Activated naive CD8-positive, alpha-beta T cell treated with anti-CD3 and anti-CD28 coated beads for 36 hours (primary cell): ENCODE measurements at regions not wholly inside any gene's neighbourhood (a gene's known extent, or its start where the extent isn't known, plus 50 kb on each side); places are given as distances from the start of the nearest gene placed in this dataset.

ENCODE experiments used
- DNase-seq: peaks from one replicate; pipeline ENCODE4 v3.0.0; 2021
- H3K27ac Mint-ChIP-seq: one replicate; pipeline ENCODE4 v1.8.0; 2022; ENCODE audit warnings: mild to moderate bottlenecking, moderate library complexity, mixed read lengths
- H3K27me3 Mint-ChIP-seq: one replicate; pipeline ENCODE4 v1.8.0; 2022; ENCODE audit warnings: mild to moderate bottlenecking, mixed read lengths
- H3K36me3 Mint-ChIP-seq: one replicate; pipeline ENCODE4 v1.8.0; 2021; ENCODE audit warnings: mild to moderate bottlenecking, mixed read lengths
- H3K4me1 Mint-ChIP-seq: one replicate; pipeline ENCODE4 v1.8.0; 2021; ENCODE audit warnings: mixed read lengths
- H3K4me3 Mint-ChIP-seq: one replicate; pipeline ENCODE4 v1.8.0; 2022; ENCODE audit warnings: mild to moderate bottlenecking, moderate library complexity, mixed read lengths
- H3K9me3 Mint-ChIP-seq: one replicate; pipeline ENCODE4 v1.8.0; 2022; ENCODE audit warnings: mixed read lengths

DNA sequence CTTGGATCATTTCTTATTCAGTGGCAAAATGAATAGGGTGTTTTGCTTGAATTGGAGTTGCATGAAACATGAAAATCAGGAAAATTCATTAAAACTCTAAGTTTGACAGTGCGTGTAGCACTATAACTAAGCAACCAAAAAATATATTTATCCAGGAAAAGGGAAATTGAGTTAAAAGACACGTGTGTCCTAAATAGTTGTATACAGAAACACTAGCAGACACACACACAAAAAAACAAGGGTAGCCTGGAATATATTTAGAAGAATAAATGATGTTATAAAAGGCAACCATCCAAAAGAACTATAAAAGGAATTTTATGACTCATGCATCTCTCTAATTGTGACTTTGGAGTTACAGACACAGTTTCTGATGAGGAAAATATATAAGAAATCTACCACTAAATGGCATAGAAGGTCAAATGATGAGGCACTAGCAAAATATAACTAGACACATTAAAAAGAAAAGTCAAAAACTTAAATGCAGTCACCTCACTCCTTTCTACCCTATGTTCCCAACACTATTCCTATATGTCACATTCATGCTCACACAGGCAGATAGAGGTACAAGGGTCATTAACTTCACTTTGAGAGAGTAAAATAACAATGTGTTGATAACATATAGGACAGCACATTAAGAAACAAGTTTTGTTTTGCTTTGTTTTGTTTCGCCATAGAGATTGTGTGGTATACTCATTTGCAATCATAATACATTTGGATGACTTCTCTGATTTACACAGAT, 793.6 kb upstream of the INTU start:
- H3K36me3 Mint-ChIP-seq, result no peaks in the 10 kb centered on the region
- DNase-seq, result no peak
- H3K4me3 Mint-ChIP-seq, result no peak overlapping the region
- no peaks in the 10 kb centered on the region for H3K4me1 Mint-ChIP-seq
- H3K9me3 Mint-ChIP-seq, result peaks cover 7% of the 10 kb centered on the region
- H3K27ac Mint-ChIP-seq, result no peak overlapping the region
- H3K27me3 Mint-ChIP-seq, result no peaks in the 10 kb centered on the region

DNA sequence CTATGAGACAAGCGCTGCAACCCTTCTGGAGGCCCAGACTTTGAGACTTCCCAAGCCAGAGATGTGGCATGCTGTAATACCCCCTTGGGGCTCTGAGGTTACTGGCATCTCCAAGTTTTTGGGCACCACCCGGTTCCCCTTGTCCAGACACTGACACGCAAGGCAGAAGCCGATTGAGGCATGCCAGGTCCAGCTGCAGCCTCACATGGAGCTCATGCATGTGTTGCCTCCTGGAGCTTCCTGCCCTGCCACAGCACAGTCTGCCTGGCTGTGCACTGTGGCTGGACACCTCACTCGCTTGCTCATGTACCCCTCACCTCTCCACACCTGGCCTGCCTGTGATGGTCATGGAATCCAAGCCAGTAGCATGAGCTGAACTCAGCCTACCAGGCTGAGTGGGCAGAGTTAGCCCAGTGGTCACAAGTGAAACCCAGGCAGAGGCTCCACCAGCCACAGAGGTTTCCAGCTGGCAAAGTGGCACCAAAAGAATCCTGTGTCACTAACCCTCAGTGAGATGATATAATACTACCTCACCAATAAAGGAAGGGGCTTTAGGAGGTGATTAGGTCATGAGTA, 789.2 kb upstream of the INTU start:
- Mint-ChIP-seq H3K27ac (no peak overlapping the region), H3K4me3 (no peak overlapping the region), H3K4me1 (no peaks in the 10 kb centered on the region), H3K36me3 (no peaks in the 10 kb centered on the region), H3K9me3 (peaks cover 2% of the 10 kb centered on the region), H3K27me3 (no peaks in the 10 kb centered on the region)
- no peak for DNase-seq

DNA sequence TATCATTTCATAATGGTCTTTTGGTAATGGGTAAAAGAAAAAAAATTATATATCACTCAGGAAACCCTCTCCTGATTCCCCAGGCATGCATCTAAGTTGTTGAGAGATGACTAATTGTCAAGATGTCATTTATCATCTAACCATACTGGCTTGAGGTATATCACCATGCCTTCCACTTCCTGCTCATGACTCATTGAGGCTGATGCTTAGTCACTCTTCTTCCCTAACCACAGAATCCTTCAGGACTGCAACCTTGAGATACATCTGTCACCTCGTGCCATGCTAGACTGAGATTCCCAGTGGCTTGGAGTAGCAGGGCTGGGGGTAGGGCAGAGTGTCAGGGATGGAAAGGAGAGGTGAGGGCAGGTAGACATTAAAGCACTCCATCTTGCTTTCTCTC, 782.5 kb upstream of the INTU start:
- H3K36me3 Mint-ChIP-seq, result no peaks in the 10 kb centered on the region

DNA sequence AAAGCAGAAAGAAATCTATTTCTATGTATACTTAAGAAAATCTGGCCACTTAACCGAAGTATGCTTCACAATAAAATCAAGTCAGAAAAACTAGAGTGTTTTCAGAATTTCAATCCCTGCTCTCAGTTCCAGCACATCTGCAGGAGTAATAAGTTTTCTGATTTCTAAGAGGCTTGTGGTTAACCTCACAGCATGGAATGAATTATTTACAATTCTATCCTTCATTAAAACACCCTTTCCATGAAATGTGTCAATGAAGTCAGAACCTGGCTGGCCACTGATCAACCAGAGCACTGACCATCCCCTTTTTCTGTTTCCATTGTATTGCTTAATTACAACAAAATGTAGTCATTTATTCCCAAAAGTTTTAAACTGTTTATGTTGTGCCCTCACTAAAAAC, 781.4 kb upstream of the INTU start:
- peaks cover 2% of the 10 kb centered on the region for H3K9me3 Mint-ChIP-seq

More for the DNA sequence above, 782.5 kb upstream of the INTU start:
- H3K27me3 Mint-ChIP-seq, result no peaks in the 10 kb centered on the region
- no peaks in the 10 kb centered on the region for H3K4me1 Mint-ChIP-seq
- no peak overlapping the region for H3K4me3 Mint-ChIP-seq
- peaks cover 2% of the 10 kb centered on the region for H3K9me3 Mint-ChIP-seq
- no peak for DNase-seq
- H3K27ac Mint-ChIP-seq, result no peak overlapping the region

DNA sequence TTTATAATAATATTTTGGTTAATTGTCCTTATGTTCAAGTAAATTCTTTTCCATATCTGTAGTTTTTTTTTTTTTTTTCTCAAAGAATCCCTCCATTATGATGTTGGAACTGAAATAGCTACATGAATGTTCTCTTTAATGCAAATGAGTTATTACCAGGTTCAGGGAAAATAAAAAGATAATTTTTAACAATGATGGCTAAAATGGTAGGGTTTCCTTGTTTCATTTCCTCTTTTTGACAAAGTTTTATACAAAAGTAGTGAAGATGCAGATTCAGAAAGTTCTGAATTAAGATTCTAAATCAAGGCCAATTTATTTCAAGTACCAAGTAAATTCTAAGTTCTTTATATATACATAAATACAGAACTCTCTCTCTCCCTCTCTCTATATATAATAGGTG, 779.0 kb upstream of the INTU start:
- H3K9me3 Mint-ChIP-seq, result peaks cover 2% of the 10 kb centered on the region
- no peak overlapping the region for H3K27ac Mint-ChIP-seq
- no peak for DNase-seq
- no peaks in the 10 kb centered on the region for H3K4me1 Mint-ChIP-seq
- no peaks in the 10 kb centered on the region for H3K36me3 Mint-ChIP-seq
- H3K4me3 Mint-ChIP-seq, result no peak overlapping the region
- H3K27me3 Mint-ChIP-seq, result no peaks in the 10 kb centered on the region

More for the DNA sequence above, 781.4 kb upstream of the INTU start:
- no peaks in the 10 kb centered on the region for H3K27me3 Mint-ChIP-seq
- DNase-seq, result no peak
- H3K4me3 Mint-ChIP-seq, result no peak overlapping the region
- H3K27ac Mint-ChIP-seq, result no peak overlapping the region
- H3K36me3 Mint-ChIP-seq, result no peaks in the 10 kb centered on the region
- H3K4me1 Mint-ChIP-seq, result no peaks in the 10 kb centered on the region

DNA sequence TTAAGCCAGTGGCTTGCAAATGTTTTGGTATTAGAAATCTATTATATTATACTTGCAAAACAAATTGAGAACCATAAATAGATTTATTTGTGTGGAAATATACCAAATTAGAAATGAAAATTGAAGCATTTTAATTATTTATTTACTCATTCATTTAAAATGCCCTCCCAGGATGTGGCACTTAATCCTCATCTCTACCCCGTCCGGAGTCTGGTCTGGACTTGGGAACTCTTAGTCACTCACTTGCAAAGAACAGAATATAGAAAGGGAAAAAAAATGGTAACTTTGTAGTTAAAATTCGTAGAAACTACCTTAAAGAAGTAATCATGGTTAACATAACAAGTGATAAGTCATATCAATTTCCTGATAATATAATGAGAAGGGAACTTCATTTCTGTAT, 775.9 kb upstream of the INTU start:
- Mint-ChIP-seq H3K36me3 (no peaks in the 10 kb centered on the region), H3K27me3 (no peaks in the 10 kb centered on the region), H3K9me3 (peaks cover 6% of the 10 kb centered on the region), H3K4me3 (no peak overlapping the region), H3K27ac (no peak overlapping the region), H3K4me1 (no peaks in the 10 kb centered on the region)
- DNase-seq, result no peak

DNA sequence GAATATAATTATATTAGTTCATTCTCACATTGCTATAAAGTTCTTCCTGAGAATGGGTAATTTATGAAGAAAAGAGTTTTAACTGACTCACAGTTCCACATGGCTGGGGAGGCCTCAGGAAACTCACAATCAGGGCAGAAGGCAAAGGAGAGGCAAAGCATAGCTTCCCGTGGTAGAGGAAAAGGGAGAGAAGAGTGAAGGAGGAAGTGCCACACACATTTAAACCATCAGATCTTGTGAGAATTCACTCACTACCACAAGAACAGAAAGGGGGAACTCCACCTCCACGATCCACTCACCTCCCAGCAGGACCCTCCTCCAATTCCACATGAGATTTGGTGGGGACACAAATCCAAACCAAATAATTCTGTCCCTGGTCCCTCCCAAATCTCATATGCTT, 773.4 kb upstream of the INTU start:
- Mint-ChIP-seq H3K4me3 (no peak overlapping the region), H3K27me3 (no peaks in the 10 kb centered on the region), H3K36me3 (no peaks in the 10 kb centered on the region), H3K9me3 (peaks cover 8% of the 10 kb centered on the region), H3K27ac (no peak overlapping the region), H3K4me1 (no peaks in the 10 kb centered on the region)
- DNase-seq, result no peak

DNA sequence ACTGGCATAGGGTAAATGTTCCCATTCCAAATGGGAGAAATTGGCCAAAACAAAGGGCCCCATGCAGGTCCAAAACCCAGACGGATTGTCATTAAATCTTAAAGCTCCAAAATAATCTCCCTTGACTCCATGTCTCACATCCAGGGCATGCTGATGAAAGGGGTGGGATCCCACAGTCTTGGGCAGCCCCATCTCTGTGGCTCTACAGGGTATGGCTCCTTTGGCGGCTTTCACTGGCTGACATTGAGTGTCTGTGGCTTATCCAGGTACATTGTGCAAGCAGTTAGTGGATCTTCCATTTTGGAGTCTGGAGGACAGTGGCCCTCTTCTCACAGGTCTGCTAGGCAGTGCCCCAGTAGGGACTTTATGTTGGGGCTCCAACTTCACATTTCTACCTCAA, 772.9 kb upstream of the INTU start:
- Mint-ChIP-seq H3K36me3 (no peaks in the 10 kb centered on the region), H3K4me3 (no peak overlapping the region), H3K27ac (no peak overlapping the region), H3K9me3 (peaks cover 10% of the 10 kb centered on the region), H3K4me1 (no peaks in the 10 kb centered on the region), H3K27me3 (no peaks in the 10 kb centered on the region)
- DNase-seq, result no peak

DNA sequence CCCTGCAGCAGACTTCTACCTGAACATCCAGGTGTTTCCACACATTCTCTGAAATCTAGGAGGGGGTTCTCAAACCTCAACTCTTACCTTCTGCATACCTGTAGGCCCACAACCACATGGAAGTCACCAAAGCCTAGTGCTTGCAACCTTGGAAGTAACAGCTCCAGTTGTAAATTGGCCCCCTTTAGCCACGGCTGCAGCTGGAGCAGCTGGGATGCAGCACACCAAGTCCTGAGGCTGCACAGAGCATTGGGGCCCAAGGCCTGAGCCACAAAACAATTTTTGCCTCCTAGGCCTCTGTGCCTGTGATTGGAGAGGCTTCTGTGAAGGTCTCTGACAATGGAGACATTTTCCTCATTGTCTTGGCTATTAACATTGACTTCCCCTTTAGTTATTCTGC, 772.4 kb upstream of the INTU start:
- Mint-ChIP-seq H3K36me3 (no peaks in the 10 kb centered on the region), H3K27me3 (no peaks in the 10 kb centered on the region), H3K9me3 (peaks cover 10% of the 10 kb centered on the region), H3K4me1 (no peaks in the 10 kb centered on the region), H3K27ac (no peak overlapping the region), H3K4me3 (no peak overlapping the region)
- DNase-seq, result no peak

DNA sequence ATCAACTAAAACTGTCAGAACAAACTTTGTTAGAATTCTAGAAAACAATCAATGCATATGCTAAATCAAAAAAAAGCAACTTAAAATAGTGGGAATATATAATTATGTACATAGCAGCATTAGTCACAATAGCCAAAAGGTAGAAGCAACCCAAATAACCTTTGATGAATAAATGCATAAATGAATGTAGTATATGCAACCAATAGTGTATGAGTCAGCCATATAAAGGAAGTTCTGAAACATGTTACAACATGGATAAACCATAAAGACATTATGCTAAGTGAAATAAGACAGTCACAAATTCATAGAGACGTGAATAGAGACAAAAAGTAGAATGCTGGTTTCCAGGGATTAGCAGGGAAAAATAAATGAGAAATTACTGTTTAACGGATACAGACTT, 762.8 kb upstream of the INTU start:
- no peak overlapping the region for H3K4me3 Mint-ChIP-seq
- H3K36me3 Mint-ChIP-seq, result no peaks in the 10 kb centered on the region
- H3K4me1 Mint-ChIP-seq, result no peaks in the 10 kb centered on the region
- H3K27me3 Mint-ChIP-seq, result no peaks in the 10 kb centered on the region
- peaks cover 21% of the 10 kb centered on the region for H3K9me3 Mint-ChIP-seq
- DNase-seq, result no peak
- no peak overlapping the region for H3K27ac Mint-ChIP-seq

DNA sequence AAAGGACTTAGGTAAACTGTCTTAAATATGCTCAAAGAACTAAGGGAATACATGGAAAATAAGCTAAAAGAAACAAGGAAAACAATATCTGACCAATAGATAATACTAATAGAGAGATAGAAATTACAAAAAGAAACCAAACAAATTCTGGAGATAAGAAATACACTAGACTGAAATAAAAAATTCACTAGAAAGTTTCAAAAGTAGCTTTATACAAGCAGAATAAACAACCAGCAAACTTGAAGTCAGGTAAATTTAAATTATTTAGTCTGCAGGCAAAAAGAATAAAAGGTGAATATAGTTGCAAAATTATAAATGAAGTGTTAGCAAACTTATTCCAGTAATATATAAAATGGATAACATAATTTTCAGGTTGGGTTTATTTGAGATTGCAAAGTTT, 760.9 kb upstream of the INTU start:
- Mint-ChIP-seq H3K9me3 (peaks cover 21% of the 10 kb centered on the region), H3K36me3 (no peaks in the 10 kb centered on the region), H3K4me3 (no peak overlapping the region), H3K27me3 (no peaks in the 10 kb centered on the region), H3K27ac (no peak overlapping the region), H3K4me1 (no peaks in the 10 kb centered on the region)
- DNase-seq, result no peak

DNA sequence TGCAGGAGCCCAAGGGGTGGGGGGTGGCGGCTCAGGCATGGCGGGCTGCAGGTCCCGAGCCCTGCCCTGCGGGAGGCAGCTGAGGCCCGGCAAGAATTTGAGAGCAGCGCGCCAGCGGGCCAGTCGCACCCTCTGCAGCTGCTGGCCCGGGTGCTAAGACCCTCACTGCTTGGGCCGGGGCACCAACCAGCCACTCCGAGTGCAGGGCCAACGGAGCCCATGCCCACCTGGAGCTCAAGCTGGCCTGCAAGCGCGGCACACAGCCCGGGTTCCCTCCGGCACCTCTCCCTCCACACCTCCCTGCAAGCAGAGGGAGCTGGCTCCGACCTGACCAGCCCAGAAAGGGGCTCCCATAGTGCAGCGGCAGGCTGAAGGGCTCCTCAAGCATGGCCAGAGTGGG, 758.2 kb upstream of the INTU start:
- no peaks in the 10 kb centered on the region for H3K4me1 Mint-ChIP-seq

DNA sequence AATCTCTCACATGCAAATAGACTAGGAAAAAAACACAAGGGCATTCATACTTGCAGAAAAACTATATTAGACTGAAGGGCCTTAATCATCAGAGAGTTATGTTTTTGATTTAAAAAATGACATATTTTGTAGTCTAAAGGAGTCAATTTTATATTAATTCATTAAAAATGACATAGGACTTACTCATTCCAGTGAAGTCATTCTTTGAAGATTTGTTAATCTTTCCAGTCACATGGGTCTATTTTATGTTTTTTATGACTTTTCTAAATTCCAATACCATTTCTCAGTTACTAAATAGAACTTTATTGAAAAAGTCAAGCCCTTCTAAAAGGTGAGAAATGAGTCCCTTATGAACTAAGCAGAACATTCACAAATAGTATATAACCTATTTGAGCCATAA, 743.8 kb upstream of the INTU start:
- no peak overlapping the region for H3K4me3 Mint-ChIP-seq
- no peaks in the 10 kb centered on the region for H3K27me3 Mint-ChIP-seq
- peaks cover 3% of the 10 kb centered on the region for H3K9me3 Mint-ChIP-seq
- DNase-seq, result no peak
- H3K4me1 Mint-ChIP-seq, result no peaks in the 10 kb centered on the region
- no peak overlapping the region for H3K27ac Mint-ChIP-seq
- no peaks in the 10 kb centered on the region for H3K36me3 Mint-ChIP-seq

More for the DNA sequence above, 758.2 kb upstream of the INTU start:
- Mint-ChIP-seq H3K4me3 (no peak overlapping the region), H3K36me3 (no peaks in the 10 kb centered on the region), H3K27ac (no peak overlapping the region), H3K9me3 (peaks cover 15% of the 10 kb centered on the region), H3K27me3 (no peaks in the 10 kb centered on the region)
- no peak for DNase-seq

DNA sequence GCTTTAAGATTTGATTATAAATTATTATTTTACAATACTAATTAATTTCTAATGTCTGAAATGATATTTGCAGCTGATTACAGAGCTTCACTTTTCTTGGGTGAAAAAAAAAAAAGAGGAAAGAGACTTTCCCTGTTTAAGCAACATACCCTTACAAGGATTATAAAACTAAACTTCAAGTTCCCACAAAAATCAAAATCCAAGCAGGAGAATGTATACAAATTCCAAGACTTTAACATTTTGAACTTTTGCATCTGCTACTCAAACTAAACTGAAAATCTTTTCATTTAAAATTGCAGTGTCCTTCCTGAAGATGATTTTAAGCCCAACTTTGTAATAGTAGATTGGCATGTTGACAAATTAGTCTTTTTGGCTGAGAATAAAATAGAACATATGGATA, 742.4 kb upstream of the INTU start:
- Mint-ChIP-seq H3K4me1 (no peaks in the 10 kb centered on the region), H3K36me3 (no peaks in the 10 kb centered on the region), H3K27ac (no peak overlapping the region), H3K9me3 (peaks cover 3% of the 10 kb centered on the region), H3K4me3 (no peak overlapping the region), H3K27me3 (no peaks in the 10 kb centered on the region)
- no peak for DNase-seq

DNA sequence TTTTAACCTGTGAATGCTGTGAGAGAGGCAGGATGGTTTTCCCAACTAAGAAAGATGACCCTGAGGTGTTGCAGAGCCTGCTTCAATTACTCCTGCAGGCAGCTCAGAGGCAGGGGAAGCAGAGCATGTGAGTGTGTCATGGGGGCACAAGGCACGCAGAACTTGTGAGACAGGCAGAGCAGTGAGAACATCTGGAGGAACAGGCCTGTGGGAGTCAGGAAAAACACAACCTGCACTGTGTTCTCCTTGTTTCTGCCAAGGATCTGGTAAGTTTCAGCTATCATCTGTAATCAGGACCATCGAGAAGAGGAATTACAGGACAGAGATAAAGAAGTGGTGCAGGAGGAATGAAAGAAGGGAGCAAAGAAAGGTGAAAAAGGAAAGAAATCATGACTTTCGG, 741.8 kb upstream of the INTU start:
- H3K9me3 Mint-ChIP-seq, result peaks cover 3% of the 10 kb centered on the region
- no peak overlapping the region for H3K27ac Mint-ChIP-seq
- H3K4me1 Mint-ChIP-seq, result no peaks in the 10 kb centered on the region
- no peak for DNase-seq
- no peaks in the 10 kb centered on the region for H3K36me3 Mint-ChIP-seq
- H3K27me3 Mint-ChIP-seq, result no peaks in the 10 kb centered on the region
- H3K4me3 Mint-ChIP-seq, result no peak overlapping the region

DNA sequence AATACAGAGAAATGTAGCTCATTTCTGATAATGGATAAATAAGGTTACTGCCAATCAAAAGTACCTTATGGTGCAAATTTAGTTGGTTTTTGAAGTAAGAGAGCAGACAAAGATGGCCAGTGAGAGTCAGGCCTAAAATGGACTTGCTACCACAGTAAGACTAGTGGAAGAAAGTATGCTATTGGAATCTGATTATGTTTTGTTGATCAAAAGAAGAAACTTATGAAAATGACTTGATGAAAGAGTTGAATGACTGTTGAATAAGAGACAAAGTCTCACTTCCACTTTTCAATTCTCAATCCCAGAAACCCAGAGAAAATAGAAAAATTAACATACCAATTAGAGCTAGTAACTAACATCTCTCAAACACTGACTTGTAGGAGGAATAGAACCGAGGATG, 737.8 kb upstream of the INTU start:
- Mint-ChIP-seq H3K4me1 (no peaks in the 10 kb centered on the region), H3K4me3 (no peak overlapping the region), H3K36me3 (no peaks in the 10 kb centered on the region), H3K9me3 (peaks cover 9% of the 10 kb centered on the region), H3K27me3 (no peaks in the 10 kb centered on the region), H3K27ac (no peak overlapping the region)
- DNase-seq, result no peak
